ENCODE measurements at regions not wholly inside any gene's neighbourhood (a gene's known extent, or its start where the extent isn't known, plus 50 kb on each side); places are given as distances from the start of the nearest gene placed in this dataset.

DNA sequence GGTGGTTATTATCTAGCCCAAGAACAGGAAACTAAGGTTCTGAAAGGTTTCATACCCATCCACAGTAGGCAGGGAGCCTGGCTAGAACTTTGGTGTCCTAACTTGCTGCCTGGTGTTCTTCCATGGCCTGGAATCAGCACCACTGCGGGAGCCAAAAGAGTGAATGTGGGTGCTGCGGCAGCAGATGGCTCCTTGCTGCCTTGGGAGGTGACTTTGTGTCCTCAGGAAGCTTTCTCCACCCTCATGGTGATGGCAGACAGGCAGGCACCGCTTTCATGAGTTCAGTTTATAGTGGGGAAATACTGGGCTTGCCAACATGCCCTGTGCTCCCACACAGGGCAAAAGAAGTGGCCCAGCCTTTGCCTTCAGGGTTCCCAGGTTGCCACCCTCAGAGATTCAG, 385.2 kb downstream of the BCL11A start:
- no peak for TF ChIP-seq EZH2 (IDR thresholded peaks at IDR 0.05; ENCODE audit: borderline replicate concordance, low read depth, low read length, severe bottlenecking)
- TF ChIP-seq, protein P1, sequence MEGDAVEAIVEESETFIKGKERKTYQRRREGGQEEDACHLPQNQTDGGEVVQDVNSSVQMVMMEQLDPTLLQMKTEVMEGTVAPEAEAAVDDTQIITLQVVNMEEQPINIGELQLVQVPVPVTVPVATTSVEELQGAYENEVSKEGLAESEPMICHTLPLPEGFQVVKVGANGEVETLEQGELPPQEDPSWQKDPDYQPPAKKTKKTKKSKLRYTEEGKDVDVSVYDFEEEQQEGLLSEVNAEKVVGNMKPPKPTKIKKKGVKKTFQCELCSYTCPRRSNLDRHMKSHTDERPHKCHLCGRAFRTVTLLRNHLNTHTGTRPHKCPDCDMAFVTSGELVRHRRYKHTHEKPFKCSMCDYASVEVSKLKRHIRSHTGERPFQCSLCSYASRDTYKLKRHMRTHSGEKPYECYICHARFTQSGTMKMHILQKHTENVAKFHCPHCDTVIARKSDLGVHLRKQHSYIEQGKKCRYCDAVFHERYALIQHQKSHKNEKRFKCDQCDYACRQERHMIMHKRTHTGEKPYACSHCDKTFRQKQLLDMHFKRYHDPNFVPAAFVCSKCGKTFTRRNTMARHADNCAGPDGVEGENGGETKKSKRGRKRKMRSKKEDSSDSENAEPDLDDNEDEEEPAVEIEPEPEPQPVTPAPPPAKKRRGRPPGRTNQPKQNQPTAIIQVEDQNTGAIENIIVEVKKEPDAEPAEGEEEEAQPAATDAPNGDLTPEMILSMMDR (IDR thresholded peaks at IDR 0.05; ENCODE audit: borderline replicate concordance, extremely low read depth, low read length, poor library complexity, severe bottlenecking) = no peak

GRCh38 chr2:60167089-60167488, 386.4 kb downstream of the BCL11A start:
- no peak overlapping the region for H3K4me2 ChIP-seq (ENCODE audit: insufficient read depth, low read length)
- no peak for ATAC-seq (ENCODE audit: insufficient read depth, low read depth)

More for the DNA sequence above, 385.2 kb downstream of the BCL11A start:
- H3K27me3 ChIP-seq (ENCODE audit: insufficient read depth, low read length, poor library complexity) = no peaks in the 10 kb centered on the region
- no peak overlapping the region for H3K9ac ChIP-seq (ENCODE audit: low read depth, low read length)
- H3K79me2 ChIP-seq (ENCODE audit: insufficient read depth, low read length) = no peaks in the 10 kb centered on the region
- H3K9me3 ChIP-seq (ENCODE audit: insufficient read depth, low read length, severe bottlenecking) = no peaks in the 10 kb centered on the region
- no peak for DNase-seq
- no peak for ATAC-seq (ENCODE audit: insufficient read depth, low read depth)
- H2AFZ ChIP-seq (ENCODE audit: low read depth, low read length) = no peak overlapping the region
- peaks cover 6% of the 10 kb centered on the region; the same call in 1 of the 2 replicates for H3K4me1 ChIP-seq (ENCODE audit: insufficient read depth, low read length)
- no peaks in the 10 kb centered on the region for H4K20me1 ChIP-seq (ENCODE audit: insufficient read depth, low read length)
- no peak overlapping the region for H3K4me2 ChIP-seq (ENCODE audit: insufficient read depth, low read length)
- no peak overlapping the region for H3K4me3 ChIP-seq (ENCODE audit: low read depth in 1 of 2, low read length in 2 of 2)
- no peaks in the 10 kb centered on the region for H3K36me3 ChIP-seq (ENCODE audit: insufficient read depth, low read length)
- no peak overlapping the region for H3K27ac ChIP-seq (ENCODE audit: low read length)

DNA sequence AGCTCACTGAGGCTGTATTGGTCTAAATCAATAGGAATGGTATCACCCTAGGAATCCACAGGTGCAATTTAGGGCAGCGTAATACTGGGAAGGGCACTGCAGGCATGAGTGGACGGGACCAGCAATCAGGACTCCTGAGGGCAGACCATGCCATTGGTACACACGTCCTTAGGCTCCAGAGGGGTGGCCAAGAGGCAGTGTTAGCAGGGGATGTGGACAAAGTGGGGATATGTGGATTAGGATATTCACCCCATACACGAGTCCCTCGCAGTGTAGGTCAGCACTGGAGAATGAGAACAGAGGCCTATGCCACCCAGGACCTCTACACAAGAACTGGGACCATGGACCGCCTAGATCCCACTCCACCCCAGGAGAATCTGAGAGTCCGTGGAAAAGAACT, 389.8 kb downstream of the BCL11A start:
- Histone ChIP-seq H2AFZ (ENCODE audit: low read depth, low read length) (no peak overlapping the region), H3K9me3 (ENCODE audit: insufficient read depth, low read length, severe bottlenecking) (no peaks in the 10 kb centered on the region), H3K79me2 (ENCODE audit: insufficient read depth, low read length) (no peaks in the 10 kb centered on the region), H3K27me3 (ENCODE audit: insufficient read depth, low read length, poor library complexity) (no peaks in the 10 kb centered on the region), H3K9ac (ENCODE audit: low read depth, low read length) (no peak overlapping the region), H4K20me1 (ENCODE audit: insufficient read depth, low read length) (no peaks in the 10 kb centered on the region), H3K4me3 (ENCODE audit: low read depth in 1 of 2, low read length in 2 of 2) (no peak overlapping the region), H3K36me3 (ENCODE audit: insufficient read depth, low read length) (no peaks in the 10 kb centered on the region), H3K4me2 (ENCODE audit: insufficient read depth, low read length) (no peak overlapping the region), H3K27ac (ENCODE audit: low read length) (no peak overlapping the region), H3K4me1 (ENCODE audit: insufficient read depth, low read length) (peaks cover 11% of the 10 kb centered on the region)
- DNase-seq = no peak
- no peak for TF ChIP-seq EZH2 (IDR thresholded peaks at IDR 0.05; ENCODE audit: borderline replicate concordance, low read depth, low read length, severe bottlenecking)
- TF ChIP-seq, protein P1 (IDR thresholded peaks at IDR 0.05; ENCODE audit: borderline replicate concordance, extremely low read depth, low read length, poor library complexity, severe bottlenecking) = no peak
- ATAC-seq (ENCODE audit: insufficient read depth, low read depth) = no peak

More at GRCh38 chr2:60167089-60167488, 386.4 kb downstream of the BCL11A start:
- no peak overlapping the region for H2AFZ ChIP-seq (ENCODE audit: low read depth, low read length)
- H3K9ac ChIP-seq (ENCODE audit: low read depth, low read length) = no peak overlapping the region
- no peaks in the 10 kb centered on the region for H3K27me3 ChIP-seq (ENCODE audit: insufficient read depth, low read length, poor library complexity)
- no peaks in the 10 kb centered on the region for H3K4me1 ChIP-seq (ENCODE audit: insufficient read depth, low read length)
- H3K4me3 ChIP-seq (ENCODE audit: low read depth in 1 of 2, low read length in 2 of 2) = no peak overlapping the region
- TF ChIP-seq EZH2 (IDR thresholded peaks at IDR 0.05; ENCODE audit: borderline replicate concordance, low read depth, low read length, severe bottlenecking) = no peak
- TF ChIP-seq, protein P1 (IDR thresholded peaks at IDR 0.05; ENCODE audit: borderline replicate concordance, extremely low read depth, low read length, poor library complexity, severe bottlenecking) = no peak
- H4K20me1 ChIP-seq (ENCODE audit: insufficient read depth, low read length) = no peaks in the 10 kb centered on the region
- no peaks in the 10 kb centered on the region for H3K9me3 ChIP-seq (ENCODE audit: insufficient read depth, low read length, severe bottlenecking)
- no peaks in the 10 kb centered on the region for H3K79me2 ChIP-seq (ENCODE audit: insufficient read depth, low read length)
- no peak for DNase-seq
- no peaks in the 10 kb centered on the region for H3K36me3 ChIP-seq (ENCODE audit: insufficient read depth, low read length)
- no peak overlapping the region for H3K27ac ChIP-seq (ENCODE audit: low read length)

DNA sequence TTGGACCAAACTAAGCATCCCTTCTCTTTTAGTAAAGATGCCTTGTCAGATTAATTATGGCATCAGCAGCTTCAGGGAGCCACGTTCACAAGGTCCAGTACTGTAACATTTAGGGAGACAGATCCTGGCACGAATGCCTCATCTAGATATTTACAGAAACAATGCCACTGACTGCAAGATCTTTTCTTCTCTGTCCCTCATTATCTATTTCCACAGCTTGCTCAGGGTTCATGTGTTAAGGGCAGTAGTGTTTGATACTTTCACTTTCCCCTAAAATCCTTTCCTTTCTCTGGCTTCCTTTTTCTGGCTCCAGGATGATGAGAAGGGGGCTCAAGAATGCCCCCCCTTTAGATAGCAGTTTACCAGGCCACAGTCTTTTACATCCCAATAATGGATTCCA, 393.9 kb downstream of the BCL11A start:
- H3K4me2 ChIP-seq (ENCODE audit: insufficient read depth, low read length) = peak overlapping the region; percentile 24; the same call in 1 of the 2 replicates
- no peak overlapping the region for H3K9ac ChIP-seq (ENCODE audit: low read depth, low read length)
- H3K27ac ChIP-seq (ENCODE audit: low read length) = no peak overlapping the region

More for the DNA sequence above, 393.9 kb downstream of the BCL11A start:
- DNase-seq (no peak), ATAC-seq (ENCODE audit: insufficient read depth, low read depth) (peak; percentile 58)
- H2AFZ ChIP-seq (ENCODE audit: low read depth, low read length) = 0 out of 2 replicates have a peak overlapping the region, but pooled peaks have one; percentile 2
- no peaks in the 10 kb centered on the region for H3K9me3 ChIP-seq (ENCODE audit: insufficient read depth, low read length, severe bottlenecking)
- no peaks in the 10 kb centered on the region for H3K36me3 ChIP-seq (ENCODE audit: insufficient read depth, low read length)
- H3K27me3 ChIP-seq (ENCODE audit: insufficient read depth, low read length, poor library complexity) = no peaks in the 10 kb centered on the region
- peaks cover 11% of the 10 kb centered on the region for H3K4me1 ChIP-seq (ENCODE audit: insufficient read depth, low read length)
- H4K20me1 ChIP-seq (ENCODE audit: insufficient read depth, low read length) = no peaks in the 10 kb centered on the region
- H3K4me3 ChIP-seq (ENCODE audit: low read depth in 1 of 2, low read length in 2 of 2) = no peak overlapping the region
- no peaks in the 10 kb centered on the region for H3K79me2 ChIP-seq (ENCODE audit: insufficient read depth, low read length)
- TF ChIP-seq EZH2 (IDR thresholded peaks at IDR 0.05; ENCODE audit: borderline replicate concordance, low read depth, low read length, severe bottlenecking) = no peak
- TF ChIP-seq, protein P1 (IDR thresholded peaks at IDR 0.05; ENCODE audit: borderline replicate concordance, extremely low read depth, low read length, poor library complexity, severe bottlenecking) = no peak
